Breast epithelium (tissue), 4 donors: ENCODE measurements at regions not wholly inside any gene's neighbourhood (a gene's known extent, or its start where the extent isn't known, plus 50 kb on each side); places are given as distances from the start of the nearest gene placed in this dataset.

Source experiments
- DNase-seq, 2 donors: peaks; one replicate each; pipeline ENCODE4 v3.0.0-alpha.2; 2019; ENCODE audit warnings: low spot score in 2 of 2
- H3K27ac ChIP-seq, 2 donors: fragments of 200-600 bp; sonication (generic) in 1 of 2; one replicate each; pipeline ENCODE4 v1.5.1; 2016 to 2019; ENCODE audit warnings: mild to moderate bottlenecking in 1 of 2
- H3K27me3 ChIP-seq, 2 donors: fragments of 200-600 bp; sonication (generic) in 1 of 2; one replicate each; pipeline versions ENCODE4 v1.5.1 to v1.6.0; 2017 to 2019; ENCODE audit warnings: control low read depth in 1 of 2, mild to moderate bottlenecking in 1 of 2
- H3K36me3 ChIP-seq: fragments of 200-600 bp; one replicate; pipeline ENCODE4 v1.5.1; 2019
- H3K4me1 ChIP-seq, 2 donors: fragments of 200-600 bp; sonication (generic); one replicate each; pipeline ENCODE4 v1.5.1; 2016 to 2019; ENCODE audit warnings: control low read depth in 1 of 2
- H3K4me3 ChIP-seq, 3 donors: fragments of 200-600 bp; sonication (generic); 1 replicate in 2 of 3; 2 replicates in 1 of 3; pipeline ENCODE4 v1.5.1; 2016 to 2019; ENCODE audit warnings: mild to moderate bottlenecking in 3 of 3, moderate library complexity in 2 of 3
- H3K9me3 ChIP-seq, 2 donors: fragments of 200-600 bp; sonication (generic) in 1 of 2; one replicate each; pipeline ENCODE4 v1.5.1; 2016 to 2019; ENCODE audit warnings: control low read depth in 1 of 2
- CTCF ChIP-seq, 3 donors: fragments of 450-650 bp; IDR thresholded peaks; one replicate each; pipeline ENCODE4 v1.5.1; 2016 to 2017; ENCODE audit warnings: antibody characterized with exemption in 3 of 3, mild to moderate bottlenecking in 3 of 3, moderate library complexity in 3 of 3
- POLR2A ChIP-seq: fragments of 450-650 bp; IDR thresholded peaks from one replicate; pipeline ENCODE4 v1.6.1; 2016; ENCODE audit warnings: antibody characterized with exemption, mild to moderate bottlenecking, moderate library complexity
- POLR2AphosphoS5 ChIP-seq, 3 donors: sonication (generic); formaldehyde crosslinking; IDR thresholded peaks; one replicate each; pipeline ENCODE4 v1.6.1; 2017; ENCODE audit warnings: antibody characterized with exemption in 3 of 3
- intact Hi-C: fragments of 100-400 bp; cut with DNase I; formaldehyde crosslinking; loops from one replicate; pipeline ENCODE4 v1.15.1; 2023; ENCODE audit warnings: low total_unique reads

GRCh38 chr4:60195256-60195655 is 1004.9 kb upstream of the ADGRL3 start:
- Histone ChIP-seq H3K27me3 (no peaks in the 10 kb centered on the region), H3K9me3 (peaks cover 0 to 5% of the 10 kb centered on the region in 2 donors), H3K36me3 (no peaks in the 10 kb centered on the region), H3K4me1 (no peaks in the 10 kb centered on the region), H3K4me3 (no peak overlapping the region), H3K27ac (no peak overlapping the region)
- intact Hi-C loops = no loop called here
- DNase-seq = no peak
- TF ChIP-seq POLR2AphosphoS5 (IDR thresholded peaks at IDR 0.05) (no peak), CTCF (IDR thresholded peaks at IDR 0.05) (no peak), POLR2A (no peak)

GRCh38 chr4:60201052-60201673 is 999.0 kb upstream of the ADGRL3 start:
- DNase-seq = no peak
- Histone ChIP-seq H3K9me3 (no peaks in the 10 kb centered on the region), H3K27me3 (no peaks in the 10 kb centered on the region), H3K4me1 (no peaks in the 10 kb centered on the region), H3K27ac (no peak overlapping the region), H3K4me3 (no peak overlapping the region), H3K36me3 (no peaks in the 10 kb centered on the region)
- intact Hi-C loops = no loop called here
- TF ChIP-seq POLR2AphosphoS5 (IDR thresholded peaks at IDR 0.05) = no peak
- no peak for TF ChIP-seq POLR2A
- TF ChIP-seq CTCF (IDR thresholded peaks at IDR 0.05) = peak; percentile 41 to 55 (median 48)

GRCh38 chr4:60209588-60209987 is 990.5 kb upstream of the ADGRL3 start:
- H3K36me3 ChIP-seq = no peaks in the 10 kb centered on the region
- H3K27me3 ChIP-seq = no peaks in the 10 kb centered on the region
- no peaks in the 10 kb centered on the region for H3K4me1 ChIP-seq
- TF ChIP-seq POLR2AphosphoS5 (IDR thresholded peaks at IDR 0.05) = no peak
- no peak for TF ChIP-seq POLR2A
- no peak for TF ChIP-seq CTCF (IDR thresholded peaks at IDR 0.05)
- no peak overlapping the region for H3K27ac ChIP-seq
- no peak for DNase-seq
- intact Hi-C loops = no loop called here
- no peak overlapping the region for H3K4me3 ChIP-seq
- peaks cover 0 to 7% of the 10 kb centered on the region in 2 donors for H3K9me3 ChIP-seq

GRCh38 chr4:60215906-60216305 is 984.2 kb upstream of the ADGRL3 start:
- H3K36me3 ChIP-seq = no peaks in the 10 kb centered on the region
- no peak for DNase-seq
- no peaks in the 10 kb centered on the region for H3K27me3 ChIP-seq
- no peak overlapping the region for H3K27ac ChIP-seq
- intact Hi-C loops = no loop called here
- no peaks in the 10 kb centered on the region for H3K4me1 ChIP-seq
- no peaks in the 10 kb centered on the region for H3K9me3 ChIP-seq
- TF ChIP-seq CTCF (IDR thresholded peaks at IDR 0.05) = no peak
- no peak for TF ChIP-seq POLR2A
- TF ChIP-seq POLR2AphosphoS5 (IDR thresholded peaks at IDR 0.05) = no peak
- no peak overlapping the region for H3K4me3 ChIP-seq

GRCh38 chr4:60216752-60217151 is 983.4 kb upstream of the ADGRL3 start:
- no peak for DNase-seq
- intact Hi-C loops = no loop called here
- Histone ChIP-seq H3K36me3 (no peaks in the 10 kb centered on the region), H3K27ac (no peak overlapping the region), H3K27me3 (no peaks in the 10 kb centered on the region), H3K4me1 (no peaks in the 10 kb centered on the region), H3K9me3 (no peaks in the 10 kb centered on the region), H3K4me3 (no peak overlapping the region)
- no peak for TF ChIP-seq CTCF (IDR thresholded peaks at IDR 0.05)
- no peak for TF ChIP-seq POLR2AphosphoS5 (IDR thresholded peaks at IDR 0.05)
- no peak for TF ChIP-seq POLR2A
